Right atrium auricular region (tissue), 2 donors: ENCODE measurements at regions not wholly inside any gene's neighbourhood (a gene's known extent, or its start where the extent isn't known, plus 50 kb on each side); places are given as distances from the start of the nearest gene placed in this dataset.
"Not testable (repeated sequence)": the region's sequence is repeated elsewhere in the genome, so short reads cannot be mapped to it uniquely, and the experiment has no call there.

Source experiments
- DNase-seq: peaks from one replicate; pipeline ENCODE4 v3.0.0-alpha.2; 2019; ENCODE audit warnings: low spot score
- H3K27ac ChIP-seq, 2 donors: fragments of 200-600 bp; sonication (generic); 1 replicate in 1 of 2; 2 replicates in 1 of 2; pipeline ENCODE4 v1.5.1; 2016 to 2019
- H3K27me3 ChIP-seq, 2 donors: fragments of 200-600 bp; sonication (generic); one replicate each; pipeline versions ENCODE4 v1.5.1 to v1.6.0; 2017 to 2019
- H3K36me3 ChIP-seq: fragments of 200-600 bp; sonication (generic); one replicate; pipeline ENCODE4 v1.5.1; 2016
- H3K4me1 ChIP-seq, 2 donors: fragments of 200-600 bp; sonication (generic); one replicate each; pipeline versions ENCODE4 v1.5.1 to v1.6.0; 2017 to 2019
- H3K4me3 ChIP-seq, 2 donors: fragments of 200-600 bp; sonication (generic); 1 replicate in 1 of 2; 2 replicates in 1 of 2; pipeline ENCODE4 v1.5.1; 2017 to 2019; ENCODE audit warnings: mild to moderate bottlenecking in 1 of 2, moderate library complexity in 1 of 2
- H3K9me3 ChIP-seq, 2 donors: fragments of 200-600 bp; sonication (generic); one replicate each; pipeline ENCODE4 v1.5.1; 2019
- CTCF ChIP-seq, 2 donors: fragments of 200-600 bp; sonication (generic); IDR thresholded peaks; one replicate each; pipeline ENCODE4 v1.5.1; 2019; ENCODE audit warnings: antibody characterized with exemption in 2 of 2

DNA sequence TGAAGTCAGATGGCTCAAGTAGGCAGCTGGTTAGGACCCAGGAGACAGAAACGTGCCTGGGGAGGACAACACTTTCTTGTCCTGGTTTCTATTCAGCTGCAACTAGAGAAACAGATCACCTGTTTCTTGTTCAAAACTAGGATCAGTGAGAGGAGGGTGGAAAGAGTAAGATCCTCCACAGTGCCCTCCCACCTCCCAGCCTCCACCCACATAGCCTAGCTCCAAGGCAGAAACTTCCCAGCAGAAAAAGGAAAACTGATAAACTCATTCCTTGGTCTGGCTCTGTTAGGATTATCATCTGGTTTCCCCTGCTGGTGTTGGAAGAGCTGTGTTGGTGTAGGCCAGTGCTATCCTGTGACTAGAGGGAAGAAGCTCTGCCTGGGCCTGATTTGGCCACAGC is 943.8 kb upstream of the DEFB115 start:
- H3K36me3 ChIP-seq, H3K27me3 ChIP-seq, H3K4me1 ChIP-seq, H3K4me3 ChIP-seq, H3K9me3 ChIP-seq, H3K27ac ChIP-seq, DNase-seq: not testable (repeated sequence)

- not testable (repeated sequence) for DNase-seq, H3K4me1 ChIP-seq, H3K4me3 ChIP-seq, H3K27me3 ChIP-seq, H3K27ac ChIP-seq, H3K36me3 ChIP-seq, H3K9me3 ChIP-seq
Observed at GRCh38 chr20:30316063-30316462, 941.4 kb upstream of the DEFB115 start.

- not testable (repeated sequence) for H3K9me3 ChIP-seq, H3K27me3 ChIP-seq, H3K36me3 ChIP-seq, H3K4me3 ChIP-seq, H3K4me1 ChIP-seq, H3K27ac ChIP-seq, DNase-seq
Observed at GRCh38 chr20:30316532-30317299, 940.7 kb upstream of the DEFB115 start.

- H3K9me3 ChIP-seq, DNase-seq, H3K36me3 ChIP-seq, H3K27me3 ChIP-seq, H3K4me1 ChIP-seq, H3K27ac ChIP-seq, H3K4me3 ChIP-seq: not testable (repeated sequence)
Observed at GRCh38 chr20:30333744-30334143, 923.7 kb upstream of the DEFB115 start.

DNA sequence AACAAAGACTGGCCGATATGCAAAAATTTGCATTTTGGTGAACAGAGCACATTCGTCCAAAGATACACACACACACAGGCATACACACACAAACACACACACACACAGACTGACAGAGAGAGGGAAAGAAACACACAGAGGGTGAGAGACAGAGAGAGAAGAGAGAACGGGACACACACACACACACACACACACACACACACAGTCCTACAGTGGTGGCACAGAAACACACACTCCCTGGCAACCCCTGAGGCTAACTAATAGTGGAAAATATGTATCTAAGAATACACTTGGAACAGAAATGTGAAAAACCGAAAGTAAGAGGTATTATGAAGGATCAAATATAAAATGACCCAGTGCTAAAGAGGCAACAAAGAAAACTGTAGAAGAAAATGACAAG is 919.9 kb upstream of the DEFB115 start:
- H3K36me3 ChIP-seq, H3K27ac ChIP-seq, H3K4me3 ChIP-seq, H3K9me3 ChIP-seq, DNase-seq, H3K27me3 ChIP-seq, H3K4me1 ChIP-seq: not testable (repeated sequence)

DNA sequence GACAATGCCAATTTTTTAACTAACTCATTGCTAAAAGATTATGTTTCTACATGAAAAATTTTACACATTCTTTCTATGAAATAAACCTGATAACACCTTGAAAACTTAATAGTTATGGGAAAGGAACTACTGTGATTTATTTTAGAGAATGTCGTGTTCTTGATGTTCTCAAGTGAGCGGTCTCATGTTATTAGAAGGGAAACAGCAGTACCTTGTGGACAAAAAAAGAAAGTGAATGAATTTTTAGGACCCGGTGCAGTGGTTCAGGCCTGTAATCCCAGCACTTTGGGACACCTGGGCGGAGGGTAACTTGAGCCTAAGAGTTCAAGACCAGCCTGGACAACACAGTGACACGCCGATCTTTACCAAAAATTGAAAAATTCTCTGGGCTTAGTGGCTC is 908.5 kb upstream of the DEFB115 start:
- not testable (repeated sequence) for H3K27ac ChIP-seq

DNA sequence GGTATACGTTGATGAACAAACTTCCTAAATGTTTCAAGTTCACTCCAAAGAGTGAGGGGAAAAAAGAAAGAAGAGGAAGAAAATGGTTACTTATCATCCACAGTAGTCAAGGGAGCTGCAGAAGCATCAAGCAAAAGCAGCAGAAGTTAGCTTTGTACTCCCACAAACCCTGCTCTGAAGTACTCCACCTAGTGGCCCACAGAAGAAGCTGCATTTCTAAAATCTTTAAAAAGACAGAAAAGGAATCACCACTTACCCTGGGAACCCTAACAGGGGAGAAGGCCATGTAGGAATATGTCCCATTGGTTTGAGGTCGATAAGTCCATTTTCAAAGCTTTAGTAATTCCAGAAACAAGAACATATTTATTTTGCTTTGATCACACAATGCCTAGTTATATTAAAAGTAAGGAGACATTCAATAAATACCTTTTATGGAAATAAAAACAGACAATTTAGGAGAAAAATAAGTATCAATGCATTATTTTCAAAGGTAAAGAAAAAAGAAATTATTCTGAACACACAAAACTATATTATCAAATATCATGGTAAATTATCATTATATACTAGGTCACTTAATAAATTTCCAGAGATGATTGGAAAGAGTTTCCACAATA is 900.5 kb upstream of the DEFB115 start:
- not testable (repeated sequence) for DNase-seq, H3K27ac ChIP-seq

More for the DNA sequence above, 908.5 kb upstream of the DEFB115 start:
- H3K36me3 ChIP-seq, H3K27me3 ChIP-seq, H3K9me3 ChIP-seq, H3K4me1 ChIP-seq, H3K4me3 ChIP-seq, DNase-seq: not testable (repeated sequence)

DNA sequence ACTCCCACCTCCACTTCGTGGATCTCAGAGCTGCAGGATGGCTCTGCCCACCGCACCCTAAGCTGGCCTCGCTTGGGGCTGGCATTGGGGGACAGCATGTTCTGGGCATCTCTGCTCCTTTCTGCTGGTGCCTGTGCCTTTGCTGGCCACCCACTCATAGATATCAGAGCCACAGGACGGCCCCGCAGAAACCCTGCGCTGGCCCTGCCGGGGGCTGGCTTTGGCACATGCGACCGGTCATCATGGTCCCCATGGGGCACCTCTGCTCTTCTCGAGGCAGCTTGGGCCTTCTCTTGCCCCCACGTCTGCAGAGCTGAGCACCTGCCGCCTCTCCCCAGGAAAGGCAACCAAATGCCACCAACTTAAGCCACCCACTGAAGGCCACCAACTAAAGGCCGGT is 895.7 kb upstream of the DEFB115 start:
- not testable (repeated sequence) for H3K27me3 ChIP-seq, H3K27ac ChIP-seq, H3K4me1 ChIP-seq, H3K9me3 ChIP-seq, H3K36me3 ChIP-seq, DNase-seq, H3K4me3 ChIP-seq

More for the DNA sequence above, 900.5 kb upstream of the DEFB115 start:
- not testable (repeated sequence) for H3K9me3 ChIP-seq, H3K4me3 ChIP-seq, H3K27me3 ChIP-seq, H3K36me3 ChIP-seq, H3K4me1 ChIP-seq
- peak; percentile 30 to 71 for TF ChIP-seq CTCF (IDR thresholded peaks at IDR 0.05)

- not testable (repeated sequence) for H3K4me1 ChIP-seq, H3K9me3 ChIP-seq, H3K36me3 ChIP-seq, H3K27ac ChIP-seq, H3K27me3 ChIP-seq, DNase-seq
- H3K4me3 ChIP-seq = peak overlapping the region; percentile 24 to 77
Observed at GRCh38 chr20:30376430-30376766, 881.1 kb upstream of the DEFB115 start.
